ENCODE measurements at regions not wholly inside any gene's neighbourhood (a gene's known extent, or its start where the extent isn't known, plus 50 kb on each side); places are given as distances from the start of the nearest gene placed in this dataset.
"Not testable (repeated sequence)": the region's sequence is repeated elsewhere in the genome, so short reads cannot be mapped to it uniquely, and the experiment has no call there.

DNA sequence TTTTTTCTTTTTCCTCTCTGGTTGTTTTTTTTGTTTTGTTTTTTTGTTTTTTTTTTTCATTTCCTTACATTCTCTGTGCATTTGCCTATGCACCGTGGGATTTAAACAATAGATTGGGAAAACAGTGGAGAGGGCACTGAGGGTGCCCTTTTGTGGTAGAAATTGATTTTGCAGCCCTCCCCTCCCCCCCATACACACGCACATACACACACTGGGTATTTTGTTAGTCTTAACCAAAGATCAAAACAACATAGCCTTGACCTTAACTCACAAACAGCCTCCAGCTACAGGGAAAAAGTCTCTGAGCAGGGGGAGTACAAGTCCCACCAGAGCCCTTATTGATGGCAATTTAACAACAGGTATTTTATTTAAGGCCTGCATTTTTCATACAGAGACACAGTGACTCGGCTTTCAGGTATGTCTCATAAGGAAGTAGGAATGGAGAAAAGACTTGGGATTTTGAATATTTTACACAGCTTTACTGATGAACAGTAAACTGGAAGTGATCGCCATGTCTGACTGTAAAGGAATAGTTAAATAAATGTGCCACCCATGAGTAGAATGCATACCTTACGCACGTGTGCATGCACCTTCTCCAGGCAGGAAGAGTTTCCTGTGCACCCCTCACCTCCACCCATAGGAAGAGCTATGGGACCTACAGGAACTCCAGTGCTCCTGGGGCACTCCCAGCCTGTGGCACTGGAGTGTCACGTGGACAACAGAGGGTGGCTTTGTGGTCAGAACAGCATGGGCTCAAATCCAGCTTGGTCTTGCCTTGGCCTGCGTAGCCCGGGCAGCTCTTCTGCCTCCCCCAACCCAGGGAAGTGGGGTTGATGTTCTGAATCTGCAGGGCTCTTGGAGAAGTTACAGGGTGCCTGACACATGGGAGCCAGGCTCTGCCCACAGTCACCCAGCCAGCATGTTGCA, 266.4 kb downstream of the ANAPC1 start:
- DNase-seq (ENCODE audit: low read depth, low spot score): no peak

DNA sequence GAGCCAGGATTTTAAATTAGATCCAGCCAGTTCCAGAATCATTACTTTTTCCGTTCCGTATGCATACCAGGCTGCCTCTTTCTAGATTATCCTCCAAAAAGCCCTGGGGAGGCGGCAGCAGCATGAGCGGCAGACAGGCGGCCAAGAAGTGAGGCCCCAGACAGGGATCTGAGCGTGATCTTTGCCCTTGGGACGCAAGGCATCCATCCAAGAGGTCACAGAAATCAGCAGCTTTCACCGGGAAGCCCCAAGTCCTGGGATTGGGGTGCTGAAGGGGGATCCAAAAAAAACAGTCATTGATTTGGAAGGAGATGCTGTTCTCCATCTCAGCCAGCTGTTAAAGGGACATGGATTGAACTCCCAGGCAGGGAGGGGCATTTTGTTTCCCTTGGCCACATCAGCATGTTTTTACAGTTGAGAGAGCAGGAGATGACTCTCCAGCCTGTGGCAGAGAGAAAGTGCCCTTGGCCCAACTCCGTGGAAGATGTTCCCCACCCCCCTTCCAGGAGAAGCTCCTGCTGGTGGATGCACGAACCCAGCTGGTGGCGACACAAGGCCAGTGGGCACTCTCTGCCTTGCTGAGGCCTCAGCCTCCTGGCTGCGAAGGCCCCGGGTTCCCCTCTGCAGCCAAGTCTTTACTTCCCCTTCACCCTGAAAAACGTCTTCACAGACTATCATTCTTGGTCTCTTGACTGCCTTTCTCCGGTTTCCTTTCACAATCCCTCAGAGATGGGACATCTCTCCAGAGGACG, 265.6 kb downstream of the ANAPC1 start:
- no peak for DNase-seq (ENCODE audit: low read depth, low spot score)

DNA sequence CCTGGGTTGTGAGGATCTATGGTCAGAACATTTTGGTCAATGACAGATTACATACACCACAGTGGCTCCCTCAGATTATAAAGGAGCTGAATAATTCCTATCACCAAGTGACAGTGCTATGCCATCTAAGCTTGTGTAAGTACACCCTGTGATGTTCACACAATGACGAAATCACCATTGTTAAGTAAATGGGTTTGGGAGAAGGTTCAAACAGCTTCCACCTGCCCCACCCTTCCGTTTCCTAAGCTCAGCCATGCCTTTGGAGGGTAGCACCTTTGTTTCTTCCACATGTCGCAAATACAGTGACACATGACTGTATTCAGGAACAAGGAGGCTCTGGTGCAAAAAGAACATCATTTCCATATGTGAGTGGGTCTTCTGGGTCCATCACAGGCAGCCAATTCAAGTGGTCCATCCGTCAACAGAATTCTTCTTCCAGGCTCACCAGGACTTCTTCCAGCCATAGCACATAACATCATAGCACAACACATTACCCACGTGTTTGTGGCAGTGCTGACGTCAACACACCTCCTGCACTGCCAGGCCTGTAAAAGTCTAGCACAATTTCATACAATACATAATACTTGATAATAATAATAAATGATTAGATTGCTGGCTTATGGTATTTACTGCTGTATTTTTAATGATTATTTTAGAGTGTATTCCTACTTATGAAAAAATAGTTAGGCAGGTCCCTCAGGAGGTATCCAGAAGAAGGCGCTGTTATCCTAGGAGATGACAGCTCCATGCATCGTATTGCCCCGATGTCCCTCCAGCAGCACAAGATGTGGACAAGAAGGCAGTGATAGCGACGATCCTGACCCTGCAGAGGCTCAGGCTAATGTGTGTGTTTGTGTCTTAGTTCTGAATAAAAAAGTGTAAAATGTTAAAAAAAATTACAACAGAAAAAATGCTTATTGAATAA, 264.8 kb downstream of the ANAPC1 start:
- DNase-seq (ENCODE audit: low read depth, low spot score): peak; percentile 8

DNA sequence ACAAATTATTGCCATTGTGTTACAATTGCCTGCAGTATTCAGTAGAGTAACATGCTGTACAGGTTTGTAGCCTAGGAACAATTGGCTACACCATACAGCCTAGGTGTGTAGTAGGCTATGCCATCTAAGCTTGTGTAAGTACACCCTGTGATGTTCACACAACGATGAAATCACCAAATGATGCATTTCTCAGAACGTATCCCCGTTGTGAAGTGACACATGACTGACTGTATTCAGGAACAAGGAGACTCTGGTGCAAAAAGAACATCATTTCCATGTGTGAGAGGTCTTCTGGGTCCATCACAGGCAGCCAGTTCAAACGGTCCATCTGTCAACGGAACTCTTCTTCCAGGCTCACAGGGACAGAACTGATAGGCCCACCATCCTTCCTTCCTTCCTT, 263.7 kb downstream of the ANAPC1 start:
- no peak for DNase-seq (ENCODE audit: low read depth, low spot score)

DNA sequence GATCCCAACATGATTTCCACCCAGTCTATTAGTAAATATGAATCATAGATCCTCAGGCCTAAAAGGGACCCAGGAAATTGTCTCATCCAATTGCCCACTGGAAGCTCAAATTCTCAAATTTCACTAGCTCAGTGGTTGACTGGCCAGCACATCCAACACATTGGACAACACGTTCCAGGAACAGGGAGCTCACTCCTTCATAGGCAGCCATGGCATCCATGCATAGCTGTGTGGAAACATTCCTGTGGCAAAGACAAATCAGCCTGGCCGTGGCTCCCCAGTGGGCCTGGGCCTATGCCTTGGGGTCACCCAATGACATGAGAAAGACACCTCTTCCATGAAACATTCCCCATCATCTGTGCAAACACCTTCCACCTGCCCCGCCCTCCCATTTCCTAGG, 261.1 kb downstream of the ANAPC1 start:
- no peak for DNase-seq (ENCODE audit: low read depth, low spot score)

DNA sequence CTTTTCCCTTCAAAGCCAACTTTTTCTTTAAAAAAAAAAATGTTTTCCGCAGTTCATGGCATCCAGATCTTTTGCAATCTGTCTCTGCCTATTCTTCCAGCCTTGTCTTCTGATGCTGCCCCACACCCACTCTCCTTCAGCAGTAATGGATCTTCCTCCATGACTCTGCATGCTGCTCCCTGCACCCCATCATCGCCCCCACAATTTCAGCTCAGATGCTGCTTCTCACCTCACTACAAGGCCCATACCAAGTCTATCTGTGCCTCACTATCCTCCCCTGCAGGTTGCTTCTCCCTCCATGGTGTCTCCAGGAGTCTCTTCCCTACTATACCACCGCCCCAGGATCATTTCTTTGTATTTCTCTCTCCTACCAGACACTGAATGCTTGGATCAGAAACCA, 260.6 kb downstream of the ANAPC1 start:
- no peak for DNase-seq (ENCODE audit: low read depth, low spot score)

DNA sequence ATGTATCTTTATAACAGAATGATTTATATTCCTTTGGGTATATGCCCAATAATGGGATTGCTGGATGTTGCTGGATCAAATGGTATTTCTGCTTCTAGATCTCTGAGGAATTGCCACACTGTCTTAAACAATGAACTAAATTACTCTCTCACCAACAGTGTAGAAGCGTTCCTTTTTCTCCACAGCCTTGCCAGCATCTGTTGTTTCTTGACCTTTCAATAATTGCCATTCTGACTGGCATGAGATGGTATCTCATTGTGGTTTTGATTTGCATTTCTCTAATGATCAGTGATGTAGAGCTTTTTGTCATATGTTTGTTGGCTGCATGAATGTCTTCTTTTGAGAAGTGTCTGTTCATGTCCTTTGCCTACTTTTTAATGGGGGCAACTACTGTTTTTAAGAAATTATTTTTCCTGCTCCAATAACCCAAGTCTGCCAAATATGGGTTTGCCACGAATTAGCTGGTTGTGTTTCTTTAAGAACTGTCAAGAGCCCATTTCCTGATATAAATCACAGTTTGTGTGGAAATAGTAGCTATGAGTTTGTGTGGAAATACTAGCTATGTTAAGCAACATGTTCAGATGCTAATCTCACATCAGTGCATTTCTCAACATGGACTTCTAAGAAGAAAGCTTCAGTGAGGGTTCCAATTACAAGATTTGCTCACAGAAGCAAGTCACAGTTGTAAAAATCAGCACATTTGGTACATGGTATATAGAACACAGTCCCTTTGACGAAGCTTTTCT, 259.4 kb downstream of the ANAPC1 start:
- DNase-seq (ENCODE audit: low read depth, low spot score): no peak

DNA sequence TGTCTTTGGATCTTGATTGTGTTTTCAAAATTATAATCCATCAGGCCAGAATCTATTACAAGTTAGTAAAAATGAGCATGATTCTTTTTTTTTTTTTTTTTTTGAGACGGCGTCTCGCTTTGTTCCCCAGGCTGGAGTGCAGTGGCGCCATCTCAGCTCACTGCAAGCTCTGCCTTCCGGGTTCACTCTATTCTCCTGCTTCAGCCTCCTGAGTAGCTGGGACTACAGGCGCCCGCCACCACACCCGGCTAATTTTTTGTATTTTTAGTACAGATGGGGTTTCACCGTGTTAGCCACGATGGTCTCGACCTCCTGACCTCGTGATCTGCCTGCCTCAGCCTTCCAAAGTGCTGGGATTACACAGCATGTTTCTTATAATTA, 258.8 kb downstream of the ANAPC1 start:
- DNase-seq (ENCODE audit: low read depth, low spot score): not testable (repeated sequence)

DNA sequence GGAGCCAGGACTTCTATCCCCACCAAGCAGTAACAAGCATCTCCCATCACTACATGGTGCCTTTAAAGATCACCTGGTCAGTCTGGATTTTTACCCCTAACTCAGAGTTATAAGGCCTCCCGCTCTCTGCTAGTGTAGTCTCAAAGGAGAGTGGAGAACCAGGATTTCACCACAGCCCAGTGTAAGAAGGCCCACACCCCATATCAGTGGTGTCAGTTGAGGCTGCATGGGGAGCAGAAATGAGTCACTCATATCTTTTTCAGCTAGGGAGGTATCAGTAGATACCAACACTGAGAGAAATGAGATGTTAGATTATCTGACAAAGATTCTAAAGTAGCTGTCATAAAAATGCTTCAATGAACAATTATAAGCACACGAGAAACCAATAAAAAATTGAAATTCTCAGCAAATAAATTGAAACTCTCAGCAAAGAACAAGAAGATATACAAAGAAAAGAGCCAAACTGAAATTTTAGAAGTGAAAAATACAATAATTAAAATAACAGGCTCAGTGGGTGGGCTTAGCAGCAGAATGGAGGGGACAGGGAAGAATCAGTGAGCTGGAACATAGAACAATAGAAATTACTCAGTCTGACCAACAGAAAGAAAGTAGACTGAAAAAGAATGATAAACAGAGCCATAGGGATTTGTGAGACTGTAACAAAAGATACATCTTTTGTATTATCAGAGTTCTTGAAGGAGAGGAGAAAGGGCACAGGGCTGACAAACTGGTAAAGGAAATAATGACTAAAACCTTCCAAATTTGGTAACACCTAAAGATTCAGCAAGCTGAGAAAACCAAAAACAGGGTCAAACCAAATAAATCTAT, 257.7 kb downstream of the ANAPC1 start:
- DNase-seq (ENCODE audit: low read depth, low spot score): no peak

DNA sequence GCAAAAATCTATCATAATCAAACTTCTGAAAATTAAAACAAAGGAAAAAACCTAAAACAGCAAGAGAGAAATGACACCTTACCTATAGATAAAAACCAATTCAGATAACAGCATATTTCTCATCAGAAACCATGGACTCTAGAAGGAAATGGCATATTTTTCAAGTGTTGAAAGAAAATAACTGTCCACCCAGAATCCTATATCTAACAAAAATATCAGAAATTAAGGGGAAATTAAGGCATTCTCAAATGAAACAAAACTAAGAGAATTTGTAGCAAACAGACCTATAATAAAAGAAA, 257.2 kb downstream of the ANAPC1 start:
- DNase-seq (ENCODE audit: low read depth, low spot score): no peak

DNA sequence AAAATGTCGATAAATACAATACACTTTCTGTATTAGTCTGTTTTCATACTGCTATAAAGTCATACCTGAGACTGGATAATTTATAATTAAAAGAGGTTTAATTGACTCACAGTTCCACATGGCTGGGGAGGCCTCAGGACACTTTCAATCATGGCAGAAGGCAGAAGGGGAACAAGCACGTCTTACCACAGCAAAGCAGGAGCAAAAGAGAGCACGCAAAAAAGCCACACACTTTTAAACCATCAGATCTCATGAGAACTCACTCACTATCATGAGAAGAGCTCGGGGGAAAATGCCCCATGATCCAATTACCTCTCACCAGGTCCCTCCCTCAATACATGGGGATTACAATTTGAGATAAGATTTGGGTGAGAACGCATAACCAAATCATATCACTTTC, 256.7 kb downstream of the ANAPC1 start:
- no peak for DNase-seq (ENCODE audit: low read depth, low spot score)

DNA sequence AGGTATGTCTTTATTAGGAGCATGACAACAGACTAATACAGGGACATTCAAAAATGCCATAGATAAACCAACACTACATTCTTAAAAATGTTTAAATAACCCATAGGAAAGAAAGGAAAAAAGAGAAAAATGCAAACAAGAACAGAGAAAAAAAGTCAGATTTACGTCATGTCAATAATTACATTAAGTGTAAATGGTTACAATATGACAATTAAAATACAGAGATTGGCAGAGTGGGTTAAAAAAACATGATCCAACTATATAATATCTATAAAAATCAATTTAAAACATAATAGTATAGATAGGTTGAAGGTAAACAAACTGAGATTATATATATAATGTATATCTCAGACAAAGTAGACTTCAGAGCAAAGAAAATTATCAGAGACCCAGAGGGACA, 255.8 kb downstream of the ANAPC1 start:
- no peak for DNase-seq (ENCODE audit: low read depth, low spot score)

DNA sequence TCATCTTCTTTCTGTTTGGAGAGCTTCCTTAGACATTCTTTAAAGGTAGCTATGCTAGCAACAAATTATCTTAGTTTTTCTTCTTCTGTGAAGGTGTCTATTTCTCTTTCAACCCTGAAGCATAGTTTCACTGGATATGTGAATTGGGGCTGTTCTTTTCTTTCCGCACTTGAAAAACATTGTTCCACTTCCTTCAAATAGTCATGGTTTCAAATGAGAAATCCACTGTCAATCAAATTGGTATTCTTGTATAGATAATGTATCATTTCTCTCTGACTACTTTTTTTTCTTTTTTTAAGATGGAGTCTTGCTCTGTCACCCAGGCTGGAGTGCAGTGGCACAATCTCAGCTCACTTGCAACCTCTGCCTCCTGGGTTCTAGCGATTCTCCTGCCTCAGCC, 254.0 kb downstream of the ANAPC1 start:
- DNase-seq (ENCODE audit: low read depth, low spot score): no peak

DNA sequence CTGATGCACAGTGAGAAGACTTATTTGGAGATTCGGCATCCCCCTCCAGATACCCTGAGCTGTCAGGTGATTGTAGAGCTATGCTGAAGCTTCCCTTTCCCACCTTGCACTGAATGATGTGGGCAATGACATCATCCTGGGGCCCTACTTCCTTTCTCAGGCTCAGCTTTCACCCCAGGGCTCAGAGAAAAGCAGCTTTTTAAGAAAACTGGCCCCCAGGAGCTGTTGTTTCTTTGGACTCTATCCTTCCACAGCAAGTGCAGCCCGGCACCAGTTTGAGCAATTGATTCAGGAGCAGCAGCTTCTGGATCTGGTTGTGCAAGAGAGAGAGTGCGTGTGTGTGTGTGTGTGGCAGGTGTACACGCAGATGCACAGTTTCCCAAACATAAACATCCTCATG, 251.3 kb downstream of the ANAPC1 start:
- DNase-seq (ENCODE audit: low read depth, low spot score): no peak

DNA sequence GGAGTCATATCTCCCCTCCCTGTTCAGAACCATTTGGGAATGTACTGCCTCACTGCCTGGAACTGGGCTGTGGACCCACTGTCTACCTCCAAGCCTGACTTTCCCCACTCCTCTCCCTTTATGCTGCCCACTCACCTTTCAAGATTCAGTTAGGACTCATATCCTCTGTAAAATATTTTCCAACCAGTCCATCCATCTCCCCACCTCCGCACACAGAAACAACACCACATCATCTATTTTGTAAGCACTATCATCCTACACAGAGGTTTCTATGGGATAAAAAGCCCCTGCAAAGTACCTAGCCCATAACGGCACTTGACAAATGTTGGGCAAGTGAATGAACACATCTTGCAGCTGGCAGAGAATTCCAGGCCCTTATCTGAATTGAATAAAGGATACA, 250.8 kb downstream of the ANAPC1 start:
- DNase-seq (ENCODE audit: low read depth, low spot score): no peak

DNA sequence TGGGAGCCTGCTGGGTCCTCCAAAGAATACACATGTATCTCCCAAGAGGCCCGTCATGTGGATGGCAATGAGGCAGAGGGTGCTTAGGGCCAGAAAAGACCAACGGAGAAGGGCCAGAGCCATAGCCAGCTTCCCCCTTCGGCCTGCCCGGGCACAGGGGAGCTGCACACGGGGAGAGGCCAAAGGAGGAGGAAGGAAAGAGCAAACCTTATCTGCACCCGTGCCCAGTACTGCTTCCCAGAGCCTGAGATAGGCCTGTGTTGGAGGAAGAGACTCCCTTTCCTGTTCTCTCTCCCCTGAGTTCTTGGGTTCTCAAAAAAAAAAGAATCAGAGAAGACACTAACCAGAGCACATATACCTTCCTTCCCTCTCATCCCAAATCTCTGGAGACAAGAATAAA, 250.3 kb downstream of the ANAPC1 start:
- DNase-seq (ENCODE audit: low read depth, low spot score): no peak

DNA sequence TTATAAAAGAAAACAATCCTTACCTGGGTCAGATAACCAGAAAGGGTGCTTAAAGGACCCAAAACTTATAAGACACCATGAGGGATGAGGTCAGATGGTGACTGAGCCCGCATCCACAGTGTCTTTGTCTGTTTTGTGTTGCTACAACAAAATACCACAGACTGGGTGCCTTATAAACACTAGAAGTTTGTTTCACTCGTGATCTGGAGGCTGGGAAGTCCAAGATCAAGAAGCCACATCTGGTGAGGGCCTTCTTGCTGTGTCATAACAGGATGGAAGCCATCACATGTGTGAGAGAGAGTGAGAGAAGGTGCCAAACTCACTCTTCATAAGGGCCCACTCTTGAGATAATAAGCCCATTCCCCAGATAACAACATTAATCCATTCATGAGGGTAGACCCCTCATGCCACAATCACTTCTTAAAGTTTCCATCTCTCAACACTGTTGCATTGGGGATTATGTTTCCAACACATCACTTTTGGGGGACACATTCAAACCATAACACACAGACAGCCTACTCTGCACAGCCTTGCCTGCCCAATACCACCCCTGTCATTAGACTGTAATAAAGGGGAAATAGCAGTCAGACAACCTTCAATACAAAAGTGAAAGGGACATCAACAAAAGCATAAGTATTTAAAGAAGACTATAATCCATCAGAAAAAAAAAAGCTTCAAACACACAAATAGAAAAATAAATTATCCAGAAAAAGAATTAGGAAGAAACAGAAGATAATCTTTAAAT, 249.8 kb downstream of the ANAPC1 start:
- DNase-seq (ENCODE audit: low read depth, low spot score): no peak

DNA sequence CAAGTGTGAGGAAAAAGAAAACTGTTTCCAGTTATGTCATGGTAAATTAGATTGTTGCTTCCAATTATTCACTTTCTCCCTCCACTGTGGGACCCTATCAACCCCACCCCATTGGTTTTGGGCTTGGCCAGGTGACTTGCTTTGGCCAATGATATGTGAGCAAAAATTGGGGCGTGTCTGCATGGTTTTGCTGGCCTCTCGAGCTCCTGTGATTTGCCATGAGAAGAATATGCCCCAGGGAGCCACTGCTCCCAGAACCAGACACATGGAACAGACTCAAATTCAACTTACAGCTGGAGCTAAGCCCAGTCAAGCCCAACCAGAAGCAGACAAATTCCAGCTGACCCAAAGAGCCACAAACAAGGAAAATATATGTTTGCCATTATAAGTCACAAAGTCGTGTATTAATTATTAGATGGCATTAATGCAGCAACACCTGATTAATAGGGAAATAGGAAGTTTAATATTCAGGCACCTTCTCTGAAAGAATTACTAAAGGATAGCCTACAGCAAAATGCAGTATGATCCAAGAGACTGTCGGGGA, 248.9 kb downstream of the ANAPC1 start:
- peak; percentile 29 for DNase-seq (ENCODE audit: low read depth, low spot score)

DNA sequence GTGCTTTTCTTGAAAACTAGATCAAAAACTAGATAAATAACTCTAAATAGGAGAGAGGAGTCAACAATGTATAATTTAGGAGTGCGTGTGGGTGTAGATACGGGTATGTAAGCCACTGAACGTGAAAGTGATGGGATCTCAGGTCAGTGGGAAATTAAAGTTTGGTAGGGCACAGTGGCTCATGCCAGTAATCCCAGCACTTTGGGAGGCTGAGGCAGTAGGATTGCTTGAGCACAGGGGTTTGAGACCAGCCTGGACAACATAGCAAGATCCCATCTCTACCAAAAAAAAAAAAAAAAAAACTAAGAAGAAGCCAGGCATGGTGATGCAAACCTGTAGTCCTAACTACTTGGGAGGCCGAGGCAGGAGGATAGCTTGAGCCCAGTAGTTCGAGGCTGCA, 247.1 kb downstream of the ANAPC1 start:
- DNase-seq (ENCODE audit: low read depth, low spot score): no peak
